GM21381 (cell line): ENCODE measurements at regions not wholly inside any gene's neighbourhood (a gene's known extent, or its start where the extent isn't known, plus 50 kb on each side); places are given as distances from the start of the nearest gene placed in this dataset.

Experiments used
- ATAC-seq: cut with Tn5 transposase; IDR thresholded peaks from one replicate; pipeline ENCODE4 v1.9.1; 2021; ENCODE audit warnings: mild to moderate bottlenecking, moderate library complexity; ENCODE audit not compliant: unreplicated experiment

GRCh38 chr10:130751851-130752250 lies 559.7 kb downstream of the TCERG1L start:
- ATAC-seq: no peak

- no peak for ATAC-seq
Measured at GRCh38 chr10:130756651-130757050, 554.9 kb downstream of the TCERG1L start.

GRCh38 chr10:130757271-130757670 lies 554.2 kb downstream of the TCERG1L start:
- ATAC-seq: no peak

GRCh38 chr10:130757821-130758489 lies 553.6 kb downstream of the TCERG1L start:
- no peak for ATAC-seq

- no peak for ATAC-seq
Measured at GRCh38 chr10:130758529-130758928, 553.0 kb downstream of the TCERG1L start.

- no peak for ATAC-seq
Measured at GRCh38 chr10:130761032-130761575, 550.4 kb downstream of the TCERG1L start.

GRCh38 chr10:130761788-130762301 lies 549.7 kb downstream of the TCERG1L start:
- ATAC-seq: no peak

GRCh38 chr10:130762491-130762890 lies 549.0 kb downstream of the TCERG1L start:
- no peak for ATAC-seq

- no peak for ATAC-seq
Measured at GRCh38 chr10:130763071-130763470, 548.5 kb downstream of the TCERG1L start.

- no peak for ATAC-seq
Measured at GRCh38 chr10:130763491-130763890, 548.0 kb downstream of the TCERG1L start.

GRCh38 chr10:130764651-130765050 lies 546.9 kb downstream of the TCERG1L start:
- no peak for ATAC-seq

- ATAC-seq: no peak
Measured at GRCh38 chr10:130766071-130766470, 545.5 kb downstream of the TCERG1L start.

GRCh38 chr10:130767116-130767730 lies 544.3 kb downstream of the TCERG1L start:
- no peak for ATAC-seq

GRCh38 chr10:130769146-130770017 lies 542.1 kb downstream of the TCERG1L start:
- ATAC-seq: no peak

GRCh38 chr10:130770018-130770630 lies 541.4 kb downstream of the TCERG1L start:
- ATAC-seq: no peak

- no peak for ATAC-seq
Measured at GRCh38 chr10:130771491-130771946, 540.0 kb downstream of the TCERG1L start.

GRCh38 chr10:130772056-130772455 lies 539.5 kb downstream of the TCERG1L start:
- ATAC-seq: no peak

- ATAC-seq: no peak
Measured at GRCh38 chr10:130772676-130773075, 538.8 kb downstream of the TCERG1L start.

- ATAC-seq: no peak
Measured at GRCh38 chr10:130773941-130774340, 537.6 kb downstream of the TCERG1L start.

- ATAC-seq: no peak
Measured at GRCh38 chr10:130774871-130775270, 536.6 kb downstream of the TCERG1L start.

GRCh38 chr10:130775311-130775710 lies 536.2 kb downstream of the TCERG1L start:
- no peak for ATAC-seq
